Suprapubic skin (tissue), 4 donors: ENCODE measurements at regions not wholly inside any gene's neighbourhood (a gene's known extent, or its start where the extent isn't known, plus 50 kb on each side); places are given as distances from the start of the nearest gene placed in this dataset.

Experiments
- DNase-seq, 2 donors: peaks; one replicate each; pipeline ENCODE4 v3.0.0-alpha.2; 2019; ENCODE audit warnings: low spot score in 2 of 2
- H3K27ac ChIP-seq: fragments of 200-600 bp; sonication (generic); one replicate; pipeline ENCODE4 v1.5.1; 2019
- H3K27me3 ChIP-seq: fragments of 200-600 bp; sonication (generic); one replicate; pipeline ENCODE4 v1.5.1; 2019
- H3K36me3 ChIP-seq: fragments of 200-600 bp; sonication (generic); one replicate; pipeline ENCODE4 v1.5.1; 2019
- H3K4me1 ChIP-seq: fragments of 200-600 bp; sonication (generic); one replicate; pipeline ENCODE4 v1.5.1; 2019
- H3K4me3 ChIP-seq: fragments of 200-600 bp; sonication (generic); one replicate; pipeline ENCODE4 v1.5.1; 2019; ENCODE audit warnings: mild to moderate bottlenecking
- H3K9me3 ChIP-seq: fragments of 200-600 bp; sonication (generic); one replicate; pipeline ENCODE4 v1.5.1; 2019
- CTCF ChIP-seq, 2 donors: fragments of 200-600 bp in 1 of 2; fragments of 450-650 bp in 1 of 2; sonication (generic) in 1 of 2; IDR thresholded peaks; one replicate each; pipeline ENCODE4 v1.5.1; 2016 to 2019; ENCODE audit warnings: antibody characterized with exemption in 2 of 2, mild to moderate bottlenecking in 1 of 2, moderate library complexity in 1 of 2
- EP300 ChIP-seq: sonication (generic); formaldehyde crosslinking; IDR thresholded peaks from one replicate; pipeline ENCODE4 v1.6.1; 2017; ENCODE audit warnings: antibody characterized with exemption
- POLR2A ChIP-seq, 2 donors: fragments of 450-650 bp; IDR thresholded peaks; one replicate each; pipeline ENCODE4 v1.6.1; 2017; ENCODE audit warnings: antibody characterized with exemption in 2 of 2, mild to moderate bottlenecking in 2 of 2, moderate library complexity in 2 of 2
- POLR2AphosphoS5 ChIP-seq, 3 donors: sonication (generic); formaldehyde crosslinking; IDR thresholded peaks; one replicate each; pipeline ENCODE4 v1.6.1; 2017; ENCODE audit warnings: antibody characterized with exemption in 3 of 3
- WGBS: methylation state at CpG from one replicate; pipeline ENCODE4 v1.1.5; 2018; 5-methylcytosine and 5-hydroxymethylcytosine counted together

- Histone ChIP-seq H3K4me3 (no peak overlapping the region), H3K27me3 (no peaks in the 10 kb centered on the region), H3K4me1 (no peaks in the 10 kb centered on the region), H3K36me3 (no peaks in the 10 kb centered on the region), H3K27ac (no peak overlapping the region), H3K9me3 (no peaks in the 10 kb centered on the region)
- TF ChIP-seq POLR2AphosphoS5 (IDR thresholded peaks at IDR 0.05) (no peak), CTCF (IDR thresholded peaks at IDR 0.05) (no peak), EP300 (no peak)
- 82% methylated on average over 1 of the region's 1 CpG for WGBS
- DNase-seq, result no peak
Measured at GRCh38 chrX:45823536-45823935, 622.9 kb upstream of the DIPK2B start.

- H3K27ac ChIP-seq, result no peak overlapping the region
- DNase-seq, result no peak
- TF ChIP-seq EP300 (no peak), POLR2A (IDR thresholded peaks at IDR 0.05) (no peak), CTCF (IDR thresholded peaks at IDR 0.05) (no peak)
- WGBS, result 80% methylated on average over 3 of the region's 3 CpGs
- no peaks in the 10 kb centered on the region for H3K4me1 ChIP-seq
- H3K4me3 ChIP-seq, result no peak overlapping the region
- H3K9me3 ChIP-seq, result no peaks in the 10 kb centered on the region
- no peaks in the 10 kb centered on the region for H3K36me3 ChIP-seq
- no peaks in the 10 kb centered on the region for H3K27me3 ChIP-seq
Measured at GRCh38 chrX:45822124-45822523, 621.4 kb upstream of the DIPK2B start.

GRCh38 chrX:45818913-45819312 lies 618.2 kb upstream of the DIPK2B start:
- DNase-seq, result no peak
- no peak overlapping the region for H3K27ac ChIP-seq
- H3K36me3 ChIP-seq, result no peaks in the 10 kb centered on the region
- 82% methylated on average over 2 of the region's 2 CpGs for WGBS
- TF ChIP-seq CTCF (IDR thresholded peaks at IDR 0.05), result no peak
- no peaks in the 10 kb centered on the region for H3K9me3 ChIP-seq
- no peaks in the 10 kb centered on the region for H3K27me3 ChIP-seq
- H3K4me3 ChIP-seq, result no peak overlapping the region
- H3K4me1 ChIP-seq, result no peaks in the 10 kb centered on the region

DNA sequence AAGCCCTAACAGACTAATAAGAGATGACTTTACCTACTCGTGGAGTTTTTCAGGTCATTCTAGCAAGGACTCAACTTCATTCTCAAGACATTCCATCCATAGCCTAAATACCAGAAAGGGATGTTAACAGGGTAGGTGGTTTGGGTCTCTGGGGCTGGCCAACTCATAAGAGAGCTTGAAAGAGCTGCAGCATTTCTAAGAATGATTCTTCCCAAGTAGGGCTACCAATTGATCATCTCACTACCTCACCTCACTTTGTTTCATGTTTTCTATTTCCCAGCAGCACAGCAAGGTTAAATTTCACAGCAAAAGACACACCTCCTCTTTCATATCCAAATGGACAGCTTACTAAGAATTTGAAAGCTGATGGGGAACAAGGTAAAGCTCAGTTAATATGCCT lies 614.8 kb upstream of the DIPK2B start:
- TF ChIP-seq POLR2A (IDR thresholded peaks at IDR 0.05), result no peak
- no peak for TF ChIP-seq EP300
- no peak for TF ChIP-seq POLR2AphosphoS5 (IDR thresholded peaks at IDR 0.05)
- TF ChIP-seq CTCF (IDR thresholded peaks at IDR 0.05), result no peak
- no peaks in the 10 kb centered on the region for H3K27me3 ChIP-seq
- 56% methylated on average over 1 of the region's 1 CpG for WGBS
- no peaks in the 10 kb centered on the region for H3K9me3 ChIP-seq
- no peak overlapping the region for H3K27ac ChIP-seq
- H3K4me1 ChIP-seq, result no peaks in the 10 kb centered on the region
- H3K36me3 ChIP-seq, result no peaks in the 10 kb centered on the region
- DNase-seq, result no peak
- H3K4me3 ChIP-seq, result no peak overlapping the region

- Histone ChIP-seq H3K36me3 (no peaks in the 10 kb centered on the region), H3K27ac (no peak overlapping the region), H3K4me3 (no peak overlapping the region), H3K9me3 (no peaks in the 10 kb centered on the region), H3K27me3 (no peaks in the 10 kb centered on the region), H3K4me1 (peaks cover 11% of the 10 kb centered on the region)
- TF ChIP-seq POLR2AphosphoS5 (IDR thresholded peaks at IDR 0.05), result no peak
- no peak for TF ChIP-seq EP300
- no peak for TF ChIP-seq POLR2A (IDR thresholded peaks at IDR 0.05)
- no peak for TF ChIP-seq CTCF (IDR thresholded peaks at IDR 0.05)
- no peak for DNase-seq
- 67% methylated on average over 6 of the region's 6 CpGs for WGBS
Measured at GRCh38 chrX:45811326-45811725, 610.6 kb upstream of the DIPK2B start.
